Natural killer cell (primary cell): ENCODE measurements at regions not wholly inside any gene's neighbourhood (a gene's known extent, or its start where the extent isn't known, plus 50 kb on each side); places are given as distances from the start of the nearest gene placed in this dataset.

ENCODE experiments used
- ATAC-seq, 3 donors: fragments of 150-1000 bp in 2 of 3; fragments of 200-7000 bp in 1 of 3; cut with Tn5 transposase; 1 replicate in 1 of 3; 2 replicates in 2 of 3; pipeline ENCODE4 v1.10.0; 2021; ENCODE audit warnings: mild to moderate bottlenecking in 2 of 3, moderate library complexity in 2 of 3
- DNase-seq, 2 donors: peaks; one replicate each; pipeline versions ENCODE4 v3.0.0 to v3.0.0-alpha.2; 2013 to 2021; ENCODE audit warnings: mixed read lengths in 1 of 2
- H3K27ac ChIP-seq: one replicate; pipeline ENCODE4 v1.5.1; 2013; ENCODE audit warnings: mild to moderate bottlenecking, low read length
- H3K27me3 ChIP-seq: one replicate; pipeline ENCODE4 v1.6.1; 2013; ENCODE audit warnings: low read length; ENCODE audit not compliant: control insufficient read depth, insufficient read depth
- H3K36me3 ChIP-seq: one replicate; pipeline ENCODE4 v1.6.1; 2013; ENCODE audit warnings: low read length; ENCODE audit not compliant: control insufficient read depth, insufficient read depth
- H3K4me1 ChIP-seq: one replicate; pipeline ENCODE4 v1.6.1; 2013; ENCODE audit warnings: low read length; ENCODE audit not compliant: control insufficient read depth, insufficient read depth
- H3K4me3 ChIP-seq: one replicate; pipeline ENCODE4 v1.5.1; 2013; ENCODE audit warnings: low read length
- H3K9me3 ChIP-seq: one replicate; pipeline ENCODE4 v1.6.1; 2013; ENCODE audit warnings: low read length; ENCODE audit not compliant: control insufficient read depth, insufficient read depth
- H3K27ac Mint-ChIP-seq, 2 donors: one replicate each; pipeline ENCODE4 v1.8.0; 2022; ENCODE audit warnings: mild to moderate bottlenecking in 2 of 2, mixed read lengths in 2 of 2, moderate library complexity in 1 of 2
- H3K27me3 Mint-ChIP-seq, 2 donors: one replicate each; pipeline ENCODE4 v1.8.0; 2022; ENCODE audit warnings: low read depth in 2 of 2, mixed read lengths in 2 of 2
- H3K36me3 Mint-ChIP-seq: one replicate; pipeline ENCODE4 v1.8.0; 2022; ENCODE audit warnings: mixed read lengths
- H3K4me1 Mint-ChIP-seq, 2 donors: one replicate each; pipeline ENCODE4 v1.8.0; 2022; ENCODE audit warnings: mixed read lengths in 2 of 2
- H3K4me3 Mint-ChIP-seq: one replicate; pipeline ENCODE4 v1.8.0; 2022; ENCODE audit warnings: mild to moderate bottlenecking, moderate library complexity, mixed read lengths
- H3K9me3 Mint-ChIP-seq, 2 donors: one replicate each; pipeline ENCODE4 v1.8.0; 2022; ENCODE audit warnings: mixed read lengths in 2 of 2
- CTCF ChIP-seq: fragments of 200-600 bp; IDR thresholded peaks from one replicate; pipeline ENCODE4 v1.8.0; 2022; ENCODE audit warnings: antibody characterized with exemption
- WGBS: methylation state at CpG from one replicate; pipeline ENCODE4 v1.1.7; 2013; ENCODE audit warnings: missing lambda C conversion rate; ENCODE audit not compliant: insufficient coverage; 5-methylcytosine and 5-hydroxymethylcytosine counted together
- intact Hi-C: fragments of 100-400 bp; cut with micrococcal nuclease; formaldehyde crosslinking; loops from one replicate; pipeline ENCODE4 v1.14.2; 2022

GRCh38 chr4:111793433-111794091 lies 351.7 kb upstream of the FAM241A start:
- Histone ChIP-seq H3K36me3 (no peaks in the 10 kb centered on the region), H3K4me1 (no peaks in the 10 kb centered on the region), H3K9me3 (no peaks in the 10 kb centered on the region), H3K4me3 (no peak overlapping the region), H3K27ac (no peak overlapping the region), H3K27me3 (no peaks in the 10 kb centered on the region)
- Mint-ChIP-seq H3K4me3 (no peak overlapping the region), H3K4me1 (no peaks in the 10 kb centered on the region), H3K9me3 (peaks cover 0 to 4% of the 10 kb centered on the region in 2 donors), H3K27ac (no peak overlapping the region), H3K36me3 (no peaks in the 10 kb centered on the region), H3K27me3 (no peaks in the 10 kb centered on the region)
- intact Hi-C loops: no loop called here
- 100% methylated on average over 1 of the region's 2 CpGs for WGBS
- no peak for DNase-seq
- no peak for TF ChIP-seq CTCF
- no peak for ATAC-seq

GRCh38 chr4:111797455-111798163 lies 347.6 kb upstream of the FAM241A start:
- Histone ChIP-seq H3K27me3 (no peaks in the 10 kb centered on the region), H3K36me3 (no peaks in the 10 kb centered on the region), H3K27ac (no peak overlapping the region), H3K4me1 (no peaks in the 10 kb centered on the region), H3K9me3 (peaks cover 2% of the 10 kb centered on the region), H3K4me3 (no peak overlapping the region)
- Mint-ChIP-seq H3K36me3 (no peaks in the 10 kb centered on the region), H3K9me3 (peaks cover 0 to 3% of the 10 kb centered on the region in 2 donors), H3K27ac (no peak overlapping the region), H3K27me3 (no peaks in the 10 kb centered on the region), H3K4me3 (no peak overlapping the region), H3K4me1 (no peaks in the 10 kb centered on the region)
- no peak for ATAC-seq
- WGBS: 86% methylated on average over 4 of the region's 5 CpGs
- DNase-seq: no peak
- intact Hi-C loops: no loop called here
- no peak for TF ChIP-seq CTCF

GRCh38 chr4:111798840-111799239 lies 346.4 kb upstream of the FAM241A start:
- Histone ChIP-seq H3K36me3 (no peaks in the 10 kb centered on the region), H3K27ac (no peak overlapping the region), H3K9me3 (peaks cover 3% of the 10 kb centered on the region), H3K4me1 (no peaks in the 10 kb centered on the region), H3K4me3 (no peak overlapping the region), H3K27me3 (no peaks in the 10 kb centered on the region)
- no peak for TF ChIP-seq CTCF
- intact Hi-C loops: no loop called here
- DNase-seq (no peak), ATAC-seq (no peak)
- 94% methylated on average over 2 of the region's 2 CpGs for WGBS
- Mint-ChIP-seq H3K4me3 (no peak overlapping the region), H3K9me3 (peaks cover 0 to 3% of the 10 kb centered on the region in 2 donors), H3K27me3 (no peaks in the 10 kb centered on the region), H3K4me1 (no peaks in the 10 kb centered on the region), H3K36me3 (no peaks in the 10 kb centered on the region), H3K27ac (no peak overlapping the region)

- H3K36me3 ChIP-seq: no peaks in the 10 kb centered on the region
- no peak overlapping the region for H3K4me3 Mint-ChIP-seq
- no peak overlapping the region for H3K27ac ChIP-seq
- DNase-seq (no peak), ATAC-seq (no peak)
- H3K4me1 Mint-ChIP-seq: no peaks in the 10 kb centered on the region
- intact Hi-C loops: no loop called here
- peaks cover 0 to 3% of the 10 kb centered on the region in 2 donors for H3K9me3 Mint-ChIP-seq
- peaks cover 3% of the 10 kb centered on the region for H3K9me3 ChIP-seq
- 90% methylated on average over 2 of the region's 2 CpGs for WGBS
- H3K27me3 Mint-ChIP-seq: no peaks in the 10 kb centered on the region
- no peaks in the 10 kb centered on the region for H3K4me1 ChIP-seq
- no peak overlapping the region for H3K4me3 ChIP-seq
- no peak for TF ChIP-seq CTCF
- H3K36me3 Mint-ChIP-seq: no peaks in the 10 kb centered on the region
- no peaks in the 10 kb centered on the region for H3K27me3 ChIP-seq
- no peak overlapping the region for H3K27ac Mint-ChIP-seq
Measured at GRCh38 chr4:111800551-111800950, 344.7 kb upstream of the FAM241A start.
